AG04449 (cell line): ENCODE measurements at regions not wholly inside any gene's neighbourhood (a gene's known extent, or its start where the extent isn't known, plus 50 kb on each side); places are given as distances from the start of the nearest gene placed in this dataset.

Source experiments
- CTCF ChIA-PET: fragments of 350-600 bp; formaldehyde crosslinking; extraction: SDS; loops from one replicate; lab custom pipeline; 2021; ENCODE audit warnings: antibody characterized with exemption; lab: Yijun Ruan, JAX
- POLR2A ChIA-PET: fragments of 400-600, 350-600 bp; formaldehyde crosslinking; extraction: SDS; loops from one replicate; lab custom pipeline; 2020; ENCODE audit warnings: antibody characterized with exemption, inconsistent platforms; lab: Yijun Ruan, JAX
- DNase-seq: peaks from one replicate; pipeline ENCODE4 v3.0.0-alpha.2; 2010; ENCODE audit warnings: low read depth, low spot score
- H3K4me3 ChIP-seq: 2 replicates; pipeline ENCODE4 v1.5.1; 2011; ENCODE audit warnings: low read depth, mild to moderate bottlenecking, control low read depth, low read length
- TF ChIP-seq, protein P1 (sequence below): IDR thresholded peaks from one replicate; pipeline ENCODE4 v1.5.1; 2011; ENCODE audit warnings: mild to moderate bottlenecking, moderate library complexity, low read length, control low read depth, inconsistent platforms; ENCODE audit not compliant: insufficient read depth; ENCODE audit errors: missing control alignments

DNA sequence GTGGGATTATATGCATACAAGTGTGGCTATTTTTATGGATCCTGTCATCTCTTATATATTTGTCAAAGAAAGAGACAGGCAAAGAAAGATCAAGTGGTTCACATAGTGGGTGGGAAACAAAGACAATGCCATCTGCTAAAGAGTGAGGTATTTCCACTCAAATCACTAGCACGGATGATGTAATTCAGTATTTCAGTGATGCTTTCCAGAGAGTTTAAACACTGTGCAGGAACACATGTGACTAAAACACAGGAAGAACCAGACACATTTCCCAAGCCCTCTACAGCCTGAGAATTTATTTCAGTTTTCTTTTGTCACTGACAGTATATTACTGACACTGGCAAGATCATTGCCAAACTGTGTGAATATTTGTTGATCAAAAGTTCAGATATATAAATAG, 885.7 kb upstream of the CELF2 start:
- POLR2A ChIA-PET = no interaction called here

DNA sequence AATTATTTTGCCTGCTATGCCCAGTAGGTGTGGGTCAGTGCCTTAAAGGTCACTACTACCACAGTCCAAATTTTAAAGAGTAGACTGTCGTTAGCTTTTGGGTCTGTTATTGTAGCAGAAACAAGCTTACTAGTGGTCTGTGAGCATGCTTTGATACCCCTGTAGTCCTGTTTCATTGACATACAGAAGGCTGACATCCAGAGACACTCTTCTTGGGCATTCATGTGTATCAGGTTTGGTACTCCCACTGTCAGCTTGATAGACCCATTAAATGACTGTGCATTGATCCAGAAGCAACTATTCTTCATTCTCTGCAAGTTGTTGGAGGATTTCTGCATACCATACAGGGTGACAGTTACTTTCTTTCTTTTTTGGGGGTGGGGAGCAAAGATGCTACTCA, 884.4 kb upstream of the CELF2 start:
- CTCF ChIA-PET = no interaction called here
- POLR2A ChIA-PET = no interaction called here
- TF ChIP-seq, protein P1, sequence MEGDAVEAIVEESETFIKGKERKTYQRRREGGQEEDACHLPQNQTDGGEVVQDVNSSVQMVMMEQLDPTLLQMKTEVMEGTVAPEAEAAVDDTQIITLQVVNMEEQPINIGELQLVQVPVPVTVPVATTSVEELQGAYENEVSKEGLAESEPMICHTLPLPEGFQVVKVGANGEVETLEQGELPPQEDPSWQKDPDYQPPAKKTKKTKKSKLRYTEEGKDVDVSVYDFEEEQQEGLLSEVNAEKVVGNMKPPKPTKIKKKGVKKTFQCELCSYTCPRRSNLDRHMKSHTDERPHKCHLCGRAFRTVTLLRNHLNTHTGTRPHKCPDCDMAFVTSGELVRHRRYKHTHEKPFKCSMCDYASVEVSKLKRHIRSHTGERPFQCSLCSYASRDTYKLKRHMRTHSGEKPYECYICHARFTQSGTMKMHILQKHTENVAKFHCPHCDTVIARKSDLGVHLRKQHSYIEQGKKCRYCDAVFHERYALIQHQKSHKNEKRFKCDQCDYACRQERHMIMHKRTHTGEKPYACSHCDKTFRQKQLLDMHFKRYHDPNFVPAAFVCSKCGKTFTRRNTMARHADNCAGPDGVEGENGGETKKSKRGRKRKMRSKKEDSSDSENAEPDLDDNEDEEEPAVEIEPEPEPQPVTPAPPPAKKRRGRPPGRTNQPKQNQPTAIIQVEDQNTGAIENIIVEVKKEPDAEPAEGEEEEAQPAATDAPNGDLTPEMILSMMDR = no peak
- H3K4me3 ChIP-seq = no peak overlapping the region
- DNase-seq = no peak

More for the DNA sequence above, 885.7 kb upstream of the CELF2 start:
- H3K4me3 ChIP-seq = no peak overlapping the region
- DNase-seq = no peak
- TF ChIP-seq, protein P1 = no peak
- CTCF ChIA-PET = no interaction called here

DNA sequence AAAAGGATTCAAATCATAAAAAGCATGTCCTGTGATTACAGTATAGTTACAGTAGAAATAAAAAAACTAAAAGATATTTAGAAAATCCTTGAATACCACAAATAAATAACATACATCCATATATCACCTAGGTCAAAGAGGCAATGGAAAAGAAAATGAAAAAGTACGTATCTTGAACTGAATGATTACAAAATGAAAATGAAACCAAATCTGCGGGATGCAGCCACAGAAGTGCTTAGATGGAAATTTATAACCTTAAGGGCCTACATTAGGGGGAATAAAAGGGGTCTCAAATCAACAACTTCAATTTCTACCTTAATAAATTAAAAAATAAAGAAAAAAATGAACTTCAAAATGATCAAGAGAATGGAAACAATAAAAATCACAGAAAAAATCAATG, 879.0 kb upstream of the CELF2 start:
- TF ChIP-seq, protein P1 = no peak
- POLR2A ChIA-PET = no interaction called here
- H3K4me3 ChIP-seq = no peak overlapping the region
- CTCF ChIA-PET = no interaction called here
- DNase-seq = no peak

DNA sequence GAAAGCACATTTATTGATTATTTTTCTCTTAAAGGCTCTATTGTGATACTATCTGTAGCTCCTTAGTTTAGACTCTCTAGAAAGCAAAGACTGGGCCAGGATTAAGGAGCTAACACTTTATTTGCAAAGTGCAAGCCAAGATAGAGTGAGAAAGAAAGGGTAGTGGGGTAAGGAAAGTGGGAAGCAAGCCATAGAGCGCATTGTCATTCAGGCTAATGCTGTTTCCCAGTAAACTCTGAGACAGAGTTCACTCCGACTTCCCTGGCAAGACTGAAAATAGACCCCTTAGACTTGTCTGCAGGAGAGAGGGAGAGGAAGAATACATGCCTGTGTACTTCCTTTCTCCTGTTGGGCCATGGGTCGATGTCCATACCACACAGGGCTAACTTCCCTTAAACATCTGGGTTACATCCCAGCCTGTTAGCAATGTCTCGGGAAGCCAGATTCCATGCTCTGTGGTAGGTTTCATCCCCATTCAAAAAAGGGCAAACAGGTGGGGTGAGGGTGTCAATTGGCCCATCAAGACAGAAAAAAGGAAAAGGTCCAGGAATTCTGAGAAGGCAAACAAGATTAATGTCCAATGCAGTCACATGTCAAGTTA, 875.8 kb upstream of the CELF2 start:
- ChIA-PET POLR2A (no interaction called here), CTCF (no interaction called here)
- TF ChIP-seq, protein P1 = no peak
- DNase-seq = no peak
- H3K4me3 ChIP-seq = no peak overlapping the region

DNA sequence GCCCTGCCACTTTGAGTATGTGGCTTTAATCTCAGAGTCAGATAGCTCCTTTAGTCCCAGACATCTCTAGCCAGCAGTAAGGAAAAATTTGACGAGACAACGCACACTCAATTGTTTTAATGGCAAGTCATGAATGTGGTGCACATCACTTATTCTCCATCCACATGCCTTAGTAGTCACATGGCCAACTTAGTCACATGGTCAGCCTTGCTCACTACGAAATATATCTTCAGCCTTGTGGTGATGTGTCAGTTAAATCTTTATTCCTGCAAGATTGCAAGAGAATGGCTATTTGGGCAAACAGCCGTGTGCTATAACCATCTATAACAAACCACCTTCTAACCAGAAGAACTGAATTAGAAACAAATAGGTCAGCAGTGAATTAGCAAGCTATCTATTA, 871.1 kb upstream of the CELF2 start:
- TF ChIP-seq, protein P1 = no peak
- no peak overlapping the region for H3K4me3 ChIP-seq
- ChIA-PET POLR2A (no interaction called here), CTCF (no interaction called here)
- DNase-seq = no peak

DNA sequence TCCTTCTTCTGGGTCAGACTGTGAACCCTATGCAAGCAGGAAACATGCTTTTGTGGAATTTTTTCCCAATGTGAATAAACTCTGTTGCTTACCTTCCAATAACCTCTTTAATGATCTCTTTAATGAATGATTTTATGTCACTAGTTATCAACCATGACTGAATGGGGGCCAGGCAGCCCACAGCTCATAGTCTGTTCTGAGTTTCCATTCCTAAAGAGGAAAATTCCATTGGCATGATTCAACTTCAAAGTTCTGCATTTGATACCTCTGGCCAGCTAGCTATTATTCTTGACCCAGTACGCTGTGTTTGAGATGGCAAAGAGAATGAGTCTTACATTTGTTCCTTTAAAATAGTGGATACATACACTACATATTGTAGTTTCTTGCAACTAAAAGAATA, 867.8 kb upstream of the CELF2 start:
- CTCF ChIA-PET = no interaction called here
- POLR2A ChIA-PET = no interaction called here
- no peak overlapping the region for H3K4me3 ChIP-seq

More for the DNA sequence above, 867.8 kb upstream of the CELF2 start:
- DNase-seq = no peak
- TF ChIP-seq, protein P1 = no peak
